Endothelial cell of umbilical vein (primary cell): ENCODE measurements at regions not wholly inside any gene's neighbourhood (a gene's known extent, or its start where the extent isn't known, plus 50 kb on each side); places are given as distances from the start of the nearest gene placed in this dataset.

ENCODE experiments used
- BruUV-seq: library from RNA; stranded (reverse); fragments of 400-500 nt; replicated peaks from 2 replicates; lab custom pipeline; 2021; lab: Mats Ljungman, UMichigan
- CTCF ChIA-PET: fragments of 300-600, 350-600 bp; sonication (Branson Sonifier 250); formaldehyde crosslinking; loops from one replicate; lab custom pipeline; 2021; ENCODE audit warnings: antibody characterized with exemption, inconsistent platforms; lab: Charles Lee
- POLR2A ChIA-PET: fragments of 300-600, 350-600 bp; sonication (Branson Sonifier 250); formaldehyde crosslinking; loops from one replicate; lab custom pipeline; 2021; ENCODE audit warnings: antibody characterized with exemption, inconsistent platforms; lab: Charles Lee
- DNase-seq: peaks from one replicate; pipeline ENCODE4 v3.0.0-alpha.2; 2011; ENCODE audit warnings: low read depth, low spot score
- FAIRE-seq: peaks from 2 replicates; lab custom pipeline; 2011; peaks lifted over from hg19 to GRCh38; lab: Jason Lieb, UNC
- H2AFZ ChIP-seq: 2 replicates; pipeline ENCODE4 v1.6.0; 2012; ENCODE audit warnings: low read depth, low read length, control low read depth, inconsistent platforms
- H3K27ac ChIP-seq: 2 replicates; pipeline ENCODE4 v1.5.1; 2011; ENCODE audit warnings: low read depth, mild to moderate bottlenecking, control low read depth, low read length, moderate library complexity; ENCODE audit not compliant: insufficient read depth
- H3K27me3 ChIP-seq, 2 experiments: 2 replicates each; pipeline versions ENCODE4 v1.6.0 to v1.6.1; 2011; ENCODE audit warnings: low read length in 2 of 2, mixed read lengths in 1 of 2; ENCODE audit not compliant: control insufficient read depth in 2 of 2, insufficient read depth in 2 of 2
- H3K36me3 ChIP-seq, 2 experiments: 2 replicates in 1 of 2; 3 replicates in 1 of 2; pipeline ENCODE4 v1.5.1; 2011; ENCODE audit warnings: low read length in 2 of 2, mild to moderate bottlenecking in 1 of 2, moderate library complexity in 1 of 2; ENCODE audit not compliant: control insufficient read depth in 2 of 2, insufficient read depth in 2 of 2; ENCODE audit errors: extremely low read depth in 1 of 2
- H3K4me1 ChIP-seq: 3 replicates; pipeline ENCODE4 v1.5.1; 2011; ENCODE audit warnings: mild to moderate bottlenecking, low read length; ENCODE audit not compliant: control insufficient read depth, insufficient read depth; ENCODE audit errors: extremely low read depth
- H3K4me2 ChIP-seq: 2 replicates; pipeline ENCODE4 v1.6.1; 2011; ENCODE audit warnings: low read length, control low read depth, mixed read lengths; ENCODE audit not compliant: insufficient read depth
- H3K4me3 ChIP-seq, 3 experiments: fragments of 200-600 bp in 1 of 3; sonication (generic), shearing (Covaris generic) in 1 of 3; replicated peaks in 1 of 3; 2 replicates each; pipeline ENCODE4 v1.5.1; 2011 to 2016; ENCODE audit warnings: control low read depth in 3 of 3, low read length in 3 of 3, mild to moderate bottlenecking in 2 of 3, inconsistent platforms in 1 of 3, low read depth in 1 of 3, moderate library complexity in 1 of 3; ENCODE audit not compliant: insufficient read depth in 1 of 3
- H3K79me2 ChIP-seq: 2 replicates; pipeline ENCODE4 v1.6.0; 2012; ENCODE audit warnings: low read length, inconsistent platforms; ENCODE audit not compliant: control insufficient read depth, insufficient read depth
- H3K9ac ChIP-seq: replicated peaks from 2 replicates; pipeline ENCODE3; 2011; ENCODE audit warnings: low read length, control low read depth; ENCODE audit not compliant: insufficient read depth; ENCODE audit errors: extremely low read depth
- H3K9me1 ChIP-seq: replicated peaks from 3 replicates; pipeline ENCODE4 v1.6.0; 2011; ENCODE audit warnings: mild to moderate bottlenecking, low read length; ENCODE audit not compliant: control insufficient read depth, insufficient read depth; ENCODE audit errors: extremely low read depth
- H3K9me3 ChIP-seq: replicated peaks from 2 replicates; pipeline ENCODE4 v1.5.1; 2012; ENCODE audit warnings: low read length, inconsistent platforms; ENCODE audit not compliant: control insufficient read depth, insufficient read depth
- H4K20me1 ChIP-seq: replicated peaks from 2 replicates; pipeline ENCODE3; 2011; ENCODE audit warnings: mild to moderate bottlenecking, low read length; ENCODE audit not compliant: control insufficient read depth, insufficient read depth; ENCODE audit errors: extremely low read depth
- FOS ChIP-seq: IDR thresholded peaks from 2 replicates; pipeline ENCODE4 v1.6.1; 2011; ENCODE audit warnings: mild to moderate bottlenecking, low read length, moderate library complexity, borderline replicate concordance; ENCODE audit not compliant: insufficient read depth
- JUN ChIP-seq: IDR thresholded peaks from 2 replicates; pipeline ENCODE4 v1.6.1; 2011; ENCODE audit warnings: borderline replicate concordance, low read depth; ENCODE audit not compliant: insufficient read length, insufficient read depth
- MYC ChIP-seq: IDR thresholded peaks from one replicate; pipeline ENCODE4 v1.6.1; 2011; ENCODE audit warnings: mild to moderate bottlenecking, low read depth, low read length
- dilution Hi-C: fragments of 300-500 bp; cut with MboI; formaldehyde crosslinking; loops from one replicate; pipeline ENCODE4 v1.15.0; 2019; ENCODE audit warnings: low sequenced_read_pairs; ENCODE audit not compliant: extremely low pct_ligation_motif_present
- intact Hi-C: fragments of 100-400 bp; cut with micrococcal nuclease; formaldehyde crosslinking; loops from one replicate; pipeline ENCODE4 v1.10.0; 2022
- TF ChIP-seq, protein P1 (sequence below), 2 donors: IDR thresholded peaks; 1 replicate in 1 of 2; 2 replicates in 1 of 2; pipeline ENCODE4 v1.5.1; 2011; ENCODE audit warnings: low read length in 2 of 2, mild to moderate bottlenecking in 2 of 2, moderate library complexity in 2 of 2, control low read depth in 1 of 2, inconsistent platforms in 1 of 2, low read depth in 1 of 2; ENCODE audit not compliant: insufficient read depth in 1 of 2; ENCODE audit errors: extremely low read depth in 1 of 2
- TF ChIP-seq, protein P2 (sequence below): IDR thresholded peaks from 2 replicates; pipeline ENCODE4 v1.6.1; 2011; ENCODE audit not compliant: insufficient read depth, insufficient read length

DNA sequence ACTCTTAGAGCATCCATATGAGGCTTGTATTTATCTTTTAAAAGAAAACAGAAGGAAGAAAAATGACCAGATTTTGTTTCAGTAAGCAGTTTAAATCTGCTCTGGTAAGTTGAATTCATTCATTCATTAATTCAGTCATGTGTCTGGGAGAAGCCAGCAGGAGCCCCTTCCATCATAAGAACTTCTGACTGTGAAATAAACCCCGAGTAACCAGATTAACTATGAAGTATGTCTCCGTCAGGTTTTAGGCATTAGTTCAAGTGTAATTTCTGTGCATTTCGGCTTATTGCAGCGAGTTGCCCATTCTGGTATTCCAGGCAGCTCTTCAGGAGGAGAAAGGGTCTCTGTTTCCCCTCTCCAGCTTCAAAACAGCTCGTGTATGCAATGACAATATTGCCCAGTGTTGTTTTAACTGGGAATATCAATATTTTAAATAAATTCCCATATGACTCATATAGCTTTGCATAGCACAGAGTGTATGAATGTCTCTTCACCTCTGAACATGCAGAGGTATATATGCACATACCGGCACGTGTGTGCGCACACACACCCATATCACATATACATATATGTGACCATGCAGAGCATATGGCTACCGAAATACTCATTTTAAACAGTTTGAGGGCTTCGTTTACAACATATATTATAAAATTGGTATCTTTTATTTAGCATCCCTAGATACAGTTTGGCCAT, 255.3 kb downstream of the BCOR start:
- H3K79me2 ChIP-seq: no peaks in the 10 kb centered on the region

More for the DNA sequence above, 255.3 kb downstream of the BCOR start:
- no peak overlapping the region for H3K9ac ChIP-seq
- H3K27me3 ChIP-seq: no peaks in the 10 kb centered on the region
- no peak overlapping the region for H3K27ac ChIP-seq
- no peak for DNase-seq
- no peak for FAIRE-seq
- no peak overlapping the region for H2AFZ ChIP-seq
- no peaks in the 10 kb centered on the region for H3K4me1 ChIP-seq
- H3K4me2 ChIP-seq: no peak overlapping the region
- BruUV-seq: no TSS peak
- no peaks in the 10 kb centered on the region for H3K36me3 ChIP-seq
- H3K9me3 ChIP-seq: no peaks in the 10 kb centered on the region
- TF ChIP-seq JUN (no peak), MYC (no peak), FOS (no peak)
- TF ChIP-seq, protein P1, sequence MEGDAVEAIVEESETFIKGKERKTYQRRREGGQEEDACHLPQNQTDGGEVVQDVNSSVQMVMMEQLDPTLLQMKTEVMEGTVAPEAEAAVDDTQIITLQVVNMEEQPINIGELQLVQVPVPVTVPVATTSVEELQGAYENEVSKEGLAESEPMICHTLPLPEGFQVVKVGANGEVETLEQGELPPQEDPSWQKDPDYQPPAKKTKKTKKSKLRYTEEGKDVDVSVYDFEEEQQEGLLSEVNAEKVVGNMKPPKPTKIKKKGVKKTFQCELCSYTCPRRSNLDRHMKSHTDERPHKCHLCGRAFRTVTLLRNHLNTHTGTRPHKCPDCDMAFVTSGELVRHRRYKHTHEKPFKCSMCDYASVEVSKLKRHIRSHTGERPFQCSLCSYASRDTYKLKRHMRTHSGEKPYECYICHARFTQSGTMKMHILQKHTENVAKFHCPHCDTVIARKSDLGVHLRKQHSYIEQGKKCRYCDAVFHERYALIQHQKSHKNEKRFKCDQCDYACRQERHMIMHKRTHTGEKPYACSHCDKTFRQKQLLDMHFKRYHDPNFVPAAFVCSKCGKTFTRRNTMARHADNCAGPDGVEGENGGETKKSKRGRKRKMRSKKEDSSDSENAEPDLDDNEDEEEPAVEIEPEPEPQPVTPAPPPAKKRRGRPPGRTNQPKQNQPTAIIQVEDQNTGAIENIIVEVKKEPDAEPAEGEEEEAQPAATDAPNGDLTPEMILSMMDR (IDR thresholded peaks at IDR 0.05; ENCODE audit: extremely low read depth in 1 of 2, insufficient read depth in 1 of 2, low read depth in 1 of 2, low read length in 2 of 2): no peak
- TF ChIP-seq, protein P2, sequence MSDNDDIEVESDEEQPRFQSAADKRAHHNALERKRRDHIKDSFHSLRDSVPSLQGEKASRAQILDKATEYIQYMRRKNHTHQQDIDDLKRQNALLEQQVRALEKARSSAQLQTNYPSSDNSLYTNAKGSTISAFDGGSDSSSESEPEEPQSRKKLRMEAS: no peak
- H4K20me1 ChIP-seq: no peaks in the 10 kb centered on the region
- dilution Hi-C loops (no loop called here), intact Hi-C loops (no loop called here)
- peaks cover 2% of the 10 kb centered on the region for H3K9me1 ChIP-seq
- POLR2A ChIA-PET: no interaction called here
- CTCF ChIA-PET: no interaction called here
- no peak overlapping the region for H3K4me3 ChIP-seq
